SK-N-SH treated with all-trans-retinoic acid at 6 μM for 48 hours (cell line): ENCODE measurements at regions not wholly inside any gene's neighbourhood (a gene's known extent, or its start where the extent isn't known, plus 50 kb on each side); places are given as distances from the start of the nearest gene placed in this dataset.

Experiments used
- CREB5 ChIP-seq: fragments of 250-450 bp; sonication (Bioruptor Pico); IDR thresholded peaks from 2 replicates; pipeline ENCODE4 v1.5.1; 2020; ENCODE audit warnings: low read depth, mild to moderate bottlenecking, moderate library complexity
- GLIS3 ChIP-seq: fragments of 250-450 bp; sonication (Bioruptor Pico); IDR thresholded peaks from 2 replicates; pipeline ENCODE4 v1.5.0; 2020; ENCODE audit warnings: mild to moderate bottlenecking, moderate library complexity
- ISL1 ChIP-seq: fragments of 250-450 bp; sonication (Bioruptor Pico); IDR thresholded peaks from 2 replicates; pipeline ENCODE4 v2.1.2; 2022; ENCODE audit warnings: mild to moderate bottlenecking, moderate library complexity
- POU6F1 ChIP-seq: fragments of 250-450 bp; sonication (Bioruptor Pico); IDR thresholded peaks from 2 replicates; pipeline ENCODE4 v1.8.0; 2021; ENCODE audit warnings: low read depth, mild to moderate bottlenecking, moderate library complexity, borderline replicate concordance
- RARB ChIP-seq: fragments of 250-450 bp; sonication (Bioruptor Pico); IDR thresholded peaks from 2 replicates; pipeline ENCODE4 v1.8.0; 2021; ENCODE audit warnings: mild to moderate bottlenecking, moderate library complexity
- TCF4 ChIP-seq: fragments of 250-450 bp; sonication (Bioruptor Pico); IDR thresholded peaks from 2 replicates; pipeline ENCODE4 v1.8.0; 2021; ENCODE audit warnings: mild to moderate bottlenecking, moderate library complexity, borderline replicate concordance
- ZFP3 ChIP-seq: fragments of 250-450 bp; sonication (Bioruptor Pico); IDR thresholded peaks from 2 replicates; pipeline ENCODE4 v1.5.0; 2020; ENCODE audit warnings: mild to moderate bottlenecking, moderate library complexity
- ZFP30 ChIP-seq: fragments of 450-650 bp; formaldehyde crosslinking; IDR thresholded peaks from 2 replicates; pipeline ENCODE4 v1.5.0; 2022; ENCODE audit warnings: mild to moderate bottlenecking, moderate library complexity
- ZNF565 ChIP-seq: fragments of 450-650 bp; formaldehyde crosslinking; conservative IDR thresholded peaks from 2 replicates; pipeline ENCODE4 v1.5.0; 2020; ENCODE audit warnings: low read depth, mild to moderate bottlenecking, moderate library complexity
- ZNF70 ChIP-seq: fragments of 450-650 bp; formaldehyde crosslinking; IDR thresholded peaks from 2 replicates; pipeline ENCODE4 v1.5.0; 2020; ENCODE audit warnings: mild to moderate bottlenecking, moderate library complexity
- TF ChIP-seq, protein P1 (sequence below): fragments of 250-450 bp; sonication (Bioruptor Pico); IDR thresholded peaks from 2 replicates; pipeline ENCODE4 v1.8.0; 2020; ENCODE audit warnings: mild to moderate bottlenecking, moderate library complexity, borderline replicate concordance
- TF ChIP-seq, protein P2 (sequence below): fragments of 250-450 bp; sonication (Bioruptor Pico); IDR thresholded peaks from 2 replicates; pipeline ENCODE4 v1.5.0; 2020; ENCODE audit warnings: mild to moderate bottlenecking, moderate library complexity

DNA sequence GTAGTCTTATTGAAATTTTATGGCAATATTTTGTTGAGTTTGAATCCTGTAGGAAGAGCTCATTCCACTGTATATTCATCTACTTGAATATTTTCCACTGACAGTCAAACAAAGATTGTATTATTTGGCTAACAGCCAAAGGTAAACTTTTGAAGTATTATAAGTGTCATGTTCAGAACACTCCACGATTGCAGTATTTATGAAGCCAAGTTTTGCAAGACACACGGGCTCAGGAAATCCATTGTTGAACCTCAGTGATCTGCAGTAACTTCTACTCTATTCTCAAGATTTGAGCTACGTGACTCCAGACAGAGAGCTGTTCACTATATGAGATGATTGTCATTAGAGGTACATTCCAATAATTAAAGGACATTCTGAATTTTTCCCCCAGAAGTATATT, 302.7 kb upstream of the ADGRL3 start:
- TF ChIP-seq, protein P1, sequence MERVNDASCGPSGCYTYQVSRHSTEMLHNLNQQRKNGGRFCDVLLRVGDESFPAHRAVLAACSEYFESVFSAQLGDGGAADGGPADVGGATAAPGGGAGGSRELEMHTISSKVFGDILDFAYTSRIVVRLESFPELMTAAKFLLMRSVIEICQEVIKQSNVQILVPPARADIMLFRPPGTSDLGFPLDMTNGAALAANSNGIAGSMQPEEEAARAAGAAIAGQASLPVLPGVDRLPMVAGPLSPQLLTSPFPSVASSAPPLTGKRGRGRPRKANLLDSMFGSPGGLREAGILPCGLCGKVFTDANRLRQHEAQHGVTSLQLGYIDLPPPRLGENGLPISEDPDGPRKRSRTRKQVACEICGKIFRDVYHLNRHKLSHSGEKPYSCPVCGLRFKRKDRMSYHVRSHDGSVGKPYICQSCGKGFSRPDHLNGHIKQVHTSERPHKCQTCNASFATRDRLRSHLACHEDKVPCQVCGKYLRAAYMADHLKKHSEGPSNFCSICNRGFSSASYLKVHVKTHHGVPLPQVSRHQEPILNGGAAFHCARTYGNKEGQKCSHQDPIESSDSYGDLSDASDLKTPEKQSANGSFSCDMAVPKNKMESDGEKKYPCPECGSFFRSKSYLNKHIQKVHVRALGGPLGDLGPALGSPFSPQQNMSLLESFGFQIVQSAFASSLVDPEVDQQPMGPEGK, result no peak
- no peak for TF ChIP-seq ISL1 (CRISPR knock-in tag)
- TF ChIP-seq CREB5 (CRISPR knock-in tag), result no peak
- TF ChIP-seq ZFP3, result no peak
- TF ChIP-seq RARB (CRISPR knock-in tag), result no peak
- TF ChIP-seq ZFP30 (CRISPR knock-in tag), result no peak
- TF ChIP-seq TCF4 (CRISPR knock-in tag), result no peak
- TF ChIP-seq, protein P2, sequence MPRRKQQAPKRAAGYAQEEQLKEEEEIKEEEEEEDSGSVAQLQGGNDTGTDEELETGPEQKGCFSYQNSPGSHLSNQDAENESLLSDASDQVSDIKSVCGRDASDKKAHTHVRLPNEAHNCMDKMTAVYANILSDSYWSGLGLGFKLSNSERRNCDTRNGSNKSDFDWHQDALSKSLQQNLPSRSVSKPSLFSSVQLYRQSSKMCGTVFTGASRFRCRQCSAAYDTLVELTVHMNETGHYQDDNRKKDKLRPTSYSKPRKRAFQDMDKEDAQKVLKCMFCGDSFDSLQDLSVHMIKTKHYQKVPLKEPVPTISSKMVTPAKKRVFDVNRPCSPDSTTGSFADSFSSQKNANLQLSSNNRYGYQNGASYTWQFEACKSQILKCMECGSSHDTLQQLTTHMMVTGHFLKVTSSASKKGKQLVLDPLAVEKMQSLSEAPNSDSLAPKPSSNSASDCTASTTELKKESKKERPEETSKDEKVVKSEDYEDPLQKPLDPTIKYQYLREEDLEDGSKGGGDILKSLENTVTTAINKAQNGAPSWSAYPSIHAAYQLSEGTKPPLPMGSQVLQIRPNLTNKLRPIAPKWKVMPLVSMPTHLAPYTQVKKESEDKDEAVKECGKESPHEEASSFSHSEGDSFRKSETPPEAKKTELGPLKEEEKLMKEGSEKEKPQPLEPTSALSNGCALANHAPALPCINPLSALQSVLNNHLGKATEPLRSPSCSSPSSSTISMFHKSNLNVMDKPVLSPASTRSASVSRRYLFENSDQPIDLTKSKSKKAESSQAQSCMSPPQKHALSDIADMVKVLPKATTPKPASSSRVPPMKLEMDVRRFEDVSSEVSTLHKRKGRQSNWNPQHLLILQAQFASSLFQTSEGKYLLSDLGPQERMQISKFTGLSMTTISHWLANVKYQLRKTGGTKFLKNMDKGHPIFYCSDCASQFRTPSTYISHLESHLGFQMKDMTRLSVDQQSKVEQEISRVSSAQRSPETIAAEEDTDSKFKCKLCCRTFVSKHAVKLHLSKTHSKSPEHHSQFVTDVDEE (CRISPR knock-in tag), result no peak
- TF ChIP-seq POU6F1 (CRISPR knock-in tag), result no peak
- TF ChIP-seq ZNF70 (CRISPR knock-in tag), result no peak
- TF ChIP-seq ZNF565 (CRISPR knock-in tag), result no peak
- no peak for TF ChIP-seq GLIS3
